ENCODE measurements at regions not wholly inside any gene's neighbourhood (a gene's known extent, or its start where the extent isn't known, plus 50 kb on each side); places are given as distances from the start of the nearest gene placed in this dataset.

- H3K4me1 ChIP-seq (ENCODE audit: control insufficient read depth in 2 of 2, insufficient read depth in 1 of 2, low read depth in 1 of 2, low read length in 2 of 2): peaks cover 0 to 2% of the 10 kb centered on the region in 2 donors
- H3K9me3 ChIP-seq (replicated peaks in 1 of 2; ENCODE audit: control insufficient read depth in 2 of 2, insufficient read depth in 1 of 2, low read depth in 1 of 2, low read length in 2 of 2): no peaks in the 10 kb centered on the region
- no peak overlapping the region for H3K4ac ChIP-seq (ENCODE audit: low read length)
- H3K9ac ChIP-seq (ENCODE audit: low read depth, low read length, poor library complexity): no peak overlapping the region
- no peaks in the 10 kb centered on the region for H3K27me3 ChIP-seq (ENCODE audit: control insufficient read depth in 3 of 3, insufficient read depth in 3 of 3, low read depth in 1 of 3, low read length in 3 of 3)
- no peak overlapping the region for H4K8ac ChIP-seq (ENCODE audit: low read depth, low read length)
- no peak overlapping the region for H3K4me2 ChIP-seq (ENCODE audit: insufficient read depth, low read length, poor library complexity, severe bottlenecking)
- no peak overlapping the region for H2BK12ac ChIP-seq (ENCODE audit: low read length)
- no peak overlapping the region for H2BK120ac ChIP-seq (ENCODE audit: low read depth, low read length)
- no peak overlapping the region for H3K14ac ChIP-seq (ENCODE audit: low read length)
- H4K91ac ChIP-seq (ENCODE audit: low read depth, low read length, poor library complexity): no peak overlapping the region
- no peak overlapping the region for H3K23ac ChIP-seq (ENCODE audit: low read depth, low read length, poor library complexity)
- H2AK5ac ChIP-seq (ENCODE audit: low read depth, low read length): no peak overlapping the region
- H2AFZ ChIP-seq (ENCODE audit: low read length): no peak overlapping the region
- no peak for DNase-seq (ENCODE audit: low spot score)
- no peaks in the 10 kb centered on the region for H3K36me3 ChIP-seq (replicated peaks in 1 of 2; ENCODE audit: control insufficient read depth in 2 of 2, insufficient read depth in 2 of 2, low read length in 2 of 2)
- H3K18ac ChIP-seq (ENCODE audit: low read length): no peak overlapping the region
- no peak overlapping the region for H2BK15ac ChIP-seq (ENCODE audit: low read length)
- H3K79me1 ChIP-seq (ENCODE audit: low read depth, low read length): no peaks in the 10 kb centered on the region
- no peak overlapping the region for H3K4me3 ChIP-seq (ENCODE audit: low read length in 2 of 2)
- no CpG with 5 or more reads among the region's 5 CpGs for WGBS, 2 donors (ENCODE audit: extremely low coverage in 2 of 2, insufficient read length in 2 of 2, insufficient replicate concordance in 1 of 2)
- H2BK5ac ChIP-seq (ENCODE audit: low read length): no peak overlapping the region
- no peak overlapping the region for H3K27ac ChIP-seq (replicated peaks; ENCODE audit: low read length)
These were observed 414.7 kb upstream of the GHITM start for GRCh38 chr10:83724471-83725241.

- H3K79me1 ChIP-seq (ENCODE audit: low read depth, low read length): no peaks in the 10 kb centered on the region
- H2BK120ac ChIP-seq (ENCODE audit: low read depth, low read length): no peak overlapping the region
- H3K4me3 ChIP-seq (ENCODE audit: low read length in 2 of 2): no peak overlapping the region
- no peak overlapping the region for H2BK12ac ChIP-seq (ENCODE audit: low read length)
- H3K9me3 ChIP-seq (replicated peaks in 1 of 2; ENCODE audit: control insufficient read depth in 2 of 2, insufficient read depth in 1 of 2, low read depth in 1 of 2, low read length in 2 of 2): no peaks in the 10 kb centered on the region
- DNase-seq (ENCODE audit: low spot score): no peak
- no peak overlapping the region for H3K23ac ChIP-seq (ENCODE audit: low read depth, low read length, poor library complexity)
- WGBS, 2 donors (ENCODE audit: extremely low coverage in 2 of 2, insufficient read length in 2 of 2, insufficient replicate concordance in 1 of 2): no CpG with 5 or more reads among the region's 1 CpG
- no peak overlapping the region for H2BK15ac ChIP-seq (ENCODE audit: low read length)
- peaks cover 0 to 2% of the 10 kb centered on the region in 2 donors for H3K4me1 ChIP-seq (ENCODE audit: control insufficient read depth in 2 of 2, insufficient read depth in 1 of 2, low read depth in 1 of 2, low read length in 2 of 2)
- no peak overlapping the region for H3K18ac ChIP-seq (ENCODE audit: low read length)
- H3K4ac ChIP-seq (ENCODE audit: low read length): no peak overlapping the region
- H2BK5ac ChIP-seq (ENCODE audit: low read length): no peak overlapping the region
- no peak overlapping the region for H2AFZ ChIP-seq (ENCODE audit: low read length)
- no peak overlapping the region for H2AK5ac ChIP-seq (ENCODE audit: low read depth, low read length)
- H3K36me3 ChIP-seq (replicated peaks in 1 of 2; ENCODE audit: control insufficient read depth in 2 of 2, insufficient read depth in 2 of 2, low read length in 2 of 2): no peaks in the 10 kb centered on the region
- H3K27ac ChIP-seq (replicated peaks; ENCODE audit: low read length): no peak overlapping the region
- no peak overlapping the region for H3K4me2 ChIP-seq (ENCODE audit: insufficient read depth, low read length, poor library complexity, severe bottlenecking)
- no peak overlapping the region for H4K8ac ChIP-seq (ENCODE audit: low read depth, low read length)
- H4K91ac ChIP-seq (ENCODE audit: low read depth, low read length, poor library complexity): no peak overlapping the region
- no peak overlapping the region for H3K9ac ChIP-seq (ENCODE audit: low read depth, low read length, poor library complexity)
- H3K27me3 ChIP-seq (ENCODE audit: control insufficient read depth in 3 of 3, insufficient read depth in 3 of 3, low read depth in 1 of 3, low read length in 3 of 3): no peaks in the 10 kb centered on the region
- no peak overlapping the region for H3K14ac ChIP-seq (ENCODE audit: low read length)
These were observed 413.7 kb upstream of the GHITM start for GRCh38 chr10:83725567-83725966.

- no peak overlapping the region for H3K9ac ChIP-seq (ENCODE audit: low read depth, low read length, poor library complexity)
- H2BK12ac ChIP-seq (ENCODE audit: low read length): no peak overlapping the region
- H3K79me1 ChIP-seq (ENCODE audit: low read depth, low read length): no peaks in the 10 kb centered on the region
These were observed 405.0 kb upstream of the GHITM start for GRCh38 chr10:83734278-83734677.

GRCh38 chr10:83736008-83736407 is 403.3 kb upstream of the GHITM start:
- Histone ChIP-seq H3K9me3 (replicated peaks in 1 of 2; ENCODE audit: control insufficient read depth in 2 of 2, insufficient read depth in 1 of 2, low read depth in 1 of 2, low read length in 2 of 2) (peaks cover 0 to 6% of the 10 kb centered on the region in 2 donors), H3K4ac (ENCODE audit: low read length) (no peak overlapping the region), H3K18ac (ENCODE audit: low read length) (no peak overlapping the region), H2AK5ac (ENCODE audit: low read depth, low read length) (no peak overlapping the region), H3K4me1 (ENCODE audit: control insufficient read depth in 2 of 2, insufficient read depth in 1 of 2, low read depth in 1 of 2, low read length in 2 of 2) (no peaks in the 10 kb centered on the region), H2BK15ac (ENCODE audit: low read length) (no peak overlapping the region), H2BK5ac (ENCODE audit: low read length) (no peak overlapping the region), H3K36me3 (replicated peaks in 1 of 2; ENCODE audit: control insufficient read depth in 2 of 2, insufficient read depth in 2 of 2, low read length in 2 of 2) (no peaks in the 10 kb centered on the region), H3K23ac (ENCODE audit: low read depth, low read length, poor library complexity) (no peak overlapping the region), H2BK12ac (ENCODE audit: low read length) (no peak overlapping the region), H3K14ac (ENCODE audit: low read length) (no peak overlapping the region), H2AFZ (ENCODE audit: low read length) (no peak overlapping the region), H4K91ac (ENCODE audit: low read depth, low read length, poor library complexity) (no peak overlapping the region), H3K4me2 (ENCODE audit: insufficient read depth, low read length, poor library complexity, severe bottlenecking) (no peak overlapping the region), H4K8ac (ENCODE audit: low read depth, low read length) (no peak overlapping the region), H3K9ac (ENCODE audit: low read depth, low read length, poor library complexity) (no peak overlapping the region), H3K4me3 (ENCODE audit: low read length in 2 of 2) (no peak overlapping the region), H3K27me3 (ENCODE audit: control insufficient read depth in 3 of 3, insufficient read depth in 3 of 3, low read depth in 1 of 3, low read length in 3 of 3) (no peaks in the 10 kb centered on the region), H2BK120ac (ENCODE audit: low read depth, low read length) (no peak overlapping the region), H3K27ac (replicated peaks; ENCODE audit: low read length) (no peak overlapping the region), H3K79me1 (ENCODE audit: low read depth, low read length) (no peaks in the 10 kb centered on the region)
- WGBS, 2 donors (ENCODE audit: extremely low coverage in 2 of 2, insufficient read length in 2 of 2, insufficient replicate concordance in 1 of 2): no CpG with 5 or more reads among the region's 1 CpG
- no peak for DNase-seq (ENCODE audit: low spot score)

More at GRCh38 chr10:83734278-83734677, 405.0 kb upstream of the GHITM start:
- H3K14ac ChIP-seq (ENCODE audit: low read length): no peak overlapping the region
- no peak overlapping the region for H3K4ac ChIP-seq (ENCODE audit: low read length)
- H3K23ac ChIP-seq (ENCODE audit: low read depth, low read length, poor library complexity): no peak overlapping the region
- peaks cover 0 to 4% of the 10 kb centered on the region in 2 donors for H3K9me3 ChIP-seq (replicated peaks in 1 of 2; ENCODE audit: control insufficient read depth in 2 of 2, insufficient read depth in 1 of 2, low read depth in 1 of 2, low read length in 2 of 2)
- H3K36me3 ChIP-seq (replicated peaks in 1 of 2; ENCODE audit: control insufficient read depth in 2 of 2, insufficient read depth in 2 of 2, low read length in 2 of 2): no peaks in the 10 kb centered on the region
- H3K27ac ChIP-seq (replicated peaks; ENCODE audit: low read length): no peak overlapping the region
- H4K91ac ChIP-seq (ENCODE audit: low read depth, low read length, poor library complexity): no peak overlapping the region
- no peak for DNase-seq (ENCODE audit: low spot score)
- H2BK120ac ChIP-seq (ENCODE audit: low read depth, low read length): no peak overlapping the region
- no peak overlapping the region for H3K18ac ChIP-seq (ENCODE audit: low read length)
- H2AFZ ChIP-seq (ENCODE audit: low read length): no peak overlapping the region
- no peak overlapping the region for H4K8ac ChIP-seq (ENCODE audit: low read depth, low read length)
- H2BK15ac ChIP-seq (ENCODE audit: low read length): no peak overlapping the region
- no peaks in the 10 kb centered on the region for H3K4me1 ChIP-seq (ENCODE audit: control insufficient read depth in 2 of 2, insufficient read depth in 1 of 2, low read depth in 1 of 2, low read length in 2 of 2)
- no peak overlapping the region for H2AK5ac ChIP-seq (ENCODE audit: low read depth, low read length)
- no peak overlapping the region for H3K4me2 ChIP-seq (ENCODE audit: insufficient read depth, low read length, poor library complexity, severe bottlenecking)
- H2BK5ac ChIP-seq (ENCODE audit: low read length): no peak overlapping the region
- no peak overlapping the region for H3K4me3 ChIP-seq (ENCODE audit: low read length in 2 of 2)
- no peaks in the 10 kb centered on the region for H3K27me3 ChIP-seq (ENCODE audit: control insufficient read depth in 3 of 3, insufficient read depth in 3 of 3, low read depth in 1 of 3, low read length in 3 of 3)
